Mesothelial cell of epicardium (in vitro differentiated cells): ENCODE measurements at regions not wholly inside any gene's neighbourhood (a gene's known extent, or its start where the extent isn't known, plus 50 kb on each side); places are given as distances from the start of the nearest gene placed in this dataset.
A peak's percentile ranks its signal among the peaks of the same experiment; 100 is the strongest.

Source experiments
- DNase-seq, 2 experiments: peaks; one replicate each; pipeline ENCODE4 v3.0.0; 2021; ENCODE audit warnings: low spot score in 2 of 2; ENCODE audit not compliant: unreplicated experiment in 2 of 2
- H3K27ac Mint-ChIP-seq: 2 replicates; pipeline ENCODE4 v1.8.0; 2021; ENCODE audit warnings: mixed read lengths
- H3K27me3 Mint-ChIP-seq: 2 replicates; pipeline ENCODE4 v1.8.0; 2021; ENCODE audit warnings: low read depth, mixed read lengths
- H3K36me3 Mint-ChIP-seq: 2 replicates; pipeline ENCODE4 v1.8.0; 2021; ENCODE audit warnings: mixed read lengths
- H3K4me1 Mint-ChIP-seq: 2 replicates; pipeline ENCODE4 v1.8.0; 2021; ENCODE audit warnings: mixed read lengths
- H3K4me3 Mint-ChIP-seq: 2 replicates; pipeline ENCODE4 v1.8.0; 2021; ENCODE audit warnings: mild to moderate bottlenecking, moderate library complexity, mixed read lengths
- H3K9me3 Mint-ChIP-seq: 2 replicates; pipeline ENCODE4 v1.8.0; 2021; ENCODE audit warnings: mixed read lengths
- CTCF ChIP-seq: fragments of 200-600 bp; sonication (generic); IDR thresholded peaks from one replicate; pipeline ENCODE4 v1.5.0; 2021; ENCODE audit warnings: antibody characterized with exemption; ENCODE audit not compliant: unreplicated experiment

- Mint-ChIP-seq H3K27ac (no peak overlapping the region), H3K36me3 (no peaks in the 10 kb centered on the region), H3K4me3 (no peak overlapping the region), H3K4me1 (peaks cover 29% of the 10 kb centered on the region), H3K27me3 (no peaks in the 10 kb centered on the region), H3K9me3 (peaks cover 6% of the 10 kb centered on the region)
- no peak for DNase-seq
- no peak for TF ChIP-seq CTCF
These were observed 109.1 kb downstream of the TFAP2B start for GRCh38 chr6:50927800-50928199.

- H3K36me3 Mint-ChIP-seq = no peaks in the 10 kb centered on the region
- no peak overlapping the region for H3K4me3 Mint-ChIP-seq
- peaks cover 4% of the 10 kb centered on the region for H3K9me3 Mint-ChIP-seq
- DNase-seq = no peak
- peaks cover 20% of the 10 kb centered on the region for H3K4me1 Mint-ChIP-seq
- no peak overlapping the region for H3K27ac Mint-ChIP-seq
- no peak for TF ChIP-seq CTCF
- H3K27me3 Mint-ChIP-seq = no peaks in the 10 kb centered on the region
These were observed 110.7 kb downstream of the TFAP2B start for GRCh38 chr6:50929323-50929722.

- DNase-seq = no peak
- no peaks in the 10 kb centered on the region for H3K9me3 Mint-ChIP-seq
- TF ChIP-seq CTCF = no peak
- no peaks in the 10 kb centered on the region for H3K27me3 Mint-ChIP-seq
- peaks cover 19% of the 10 kb centered on the region for H3K4me1 Mint-ChIP-seq
- peak overlapping the region; percentile 60 for H3K27ac Mint-ChIP-seq
- no peaks in the 10 kb centered on the region for H3K36me3 Mint-ChIP-seq
- H3K4me3 Mint-ChIP-seq = no peak overlapping the region
These were observed 116.8 kb downstream of the TFAP2B start for GRCh38 chr6:50935442-50935841.

- H3K27me3 Mint-ChIP-seq = no peaks in the 10 kb centered on the region
- TF ChIP-seq CTCF = no peak
- H3K9me3 Mint-ChIP-seq = peaks cover 5% of the 10 kb centered on the region
- peak overlapping the region; percentile 60 for H3K27ac Mint-ChIP-seq
- no peaks in the 10 kb centered on the region for H3K36me3 Mint-ChIP-seq
- no peak overlapping the region for H3K4me3 Mint-ChIP-seq
- peaks cover 19% of the 10 kb centered on the region for H3K4me1 Mint-ChIP-seq
- DNase-seq = no peak
These were observed 117.6 kb downstream of the TFAP2B start for GRCh38 chr6:50936277-50936681.

GRCh38 chr6:50939931-50940330 lies 121.3 kb downstream of the TFAP2B start:
- H3K27me3 Mint-ChIP-seq = no peaks in the 10 kb centered on the region
- H3K27ac Mint-ChIP-seq = no peak overlapping the region
- peaks cover 10% of the 10 kb centered on the region for H3K9me3 Mint-ChIP-seq
- no peaks in the 10 kb centered on the region for H3K36me3 Mint-ChIP-seq
- peaks cover 17% of the 10 kb centered on the region for H3K4me1 Mint-ChIP-seq
- DNase-seq = no peak
- no peak overlapping the region for H3K4me3 Mint-ChIP-seq
- TF ChIP-seq CTCF = no peak

GRCh38 chr6:50945789-50946188 lies 127.1 kb downstream of the TFAP2B start:
- peaks cover 6% of the 10 kb centered on the region for H3K4me1 Mint-ChIP-seq
- H3K27ac Mint-ChIP-seq = no peak overlapping the region
- no peak for DNase-seq
- no peaks in the 10 kb centered on the region for H3K36me3 Mint-ChIP-seq
- no peak overlapping the region for H3K4me3 Mint-ChIP-seq
- H3K27me3 Mint-ChIP-seq = peaks cover 2% of the 10 kb centered on the region
- peaks cover 13% of the 10 kb centered on the region for H3K9me3 Mint-ChIP-seq
- no peak for TF ChIP-seq CTCF
